Right atrium auricular region (tissue), 2 donors: ENCODE measurements at regions not wholly inside any gene's neighbourhood (a gene's known extent, or its start where the extent isn't known, plus 50 kb on each side); places are given as distances from the start of the nearest gene placed in this dataset.

ENCODE experiments used
- DNase-seq: peaks from one replicate; pipeline ENCODE4 v3.0.0-alpha.2; 2019; ENCODE audit warnings: low spot score
- H3K27ac ChIP-seq, 2 donors: fragments of 200-600 bp; sonication (generic); 1 replicate in 1 of 2; 2 replicates in 1 of 2; pipeline ENCODE4 v1.5.1; 2016 to 2019
- H3K27me3 ChIP-seq, 2 donors: fragments of 200-600 bp; sonication (generic); one replicate each; pipeline versions ENCODE4 v1.5.1 to v1.6.0; 2017 to 2019
- H3K36me3 ChIP-seq: fragments of 200-600 bp; sonication (generic); one replicate; pipeline ENCODE4 v1.5.1; 2016
- H3K4me1 ChIP-seq, 2 donors: fragments of 200-600 bp; sonication (generic); one replicate each; pipeline versions ENCODE4 v1.5.1 to v1.6.0; 2017 to 2019
- H3K4me3 ChIP-seq, 2 donors: fragments of 200-600 bp; sonication (generic); 1 replicate in 1 of 2; 2 replicates in 1 of 2; pipeline ENCODE4 v1.5.1; 2017 to 2019; ENCODE audit warnings: mild to moderate bottlenecking in 1 of 2, moderate library complexity in 1 of 2
- H3K9me3 ChIP-seq, 2 donors: fragments of 200-600 bp; sonication (generic); one replicate each; pipeline ENCODE4 v1.5.1; 2019
- CTCF ChIP-seq, 2 donors: fragments of 200-600 bp; sonication (generic); IDR thresholded peaks; one replicate each; pipeline ENCODE4 v1.5.1; 2019; ENCODE audit warnings: antibody characterized with exemption in 2 of 2

GRCh38 chr4:188818300-188818699, 679.1 kb downstream of the TRIML1 start:
- TF ChIP-seq CTCF (IDR thresholded peaks at IDR 0.05), result no peak
- Histone ChIP-seq H3K27ac (no peak overlapping the region), H3K4me3 (no peak overlapping the region), H3K36me3 (no peaks in the 10 kb centered on the region), H3K27me3 (no peaks in the 10 kb centered on the region), H3K4me1 (no peaks in the 10 kb centered on the region), H3K9me3 (peaks cover 0 to 8% of the 10 kb centered on the region in 2 donors)
- DNase-seq, result no peak

GRCh38 chr4:188819233-188819632, 680.0 kb downstream of the TRIML1 start:
- Histone ChIP-seq H3K36me3 (no peaks in the 10 kb centered on the region), H3K27ac (no peak overlapping the region), H3K27me3 (no peaks in the 10 kb centered on the region), H3K9me3 (peaks cover 0 to 4% of the 10 kb centered on the region in 2 donors), H3K4me3 (no peak overlapping the region), H3K4me1 (no peaks in the 10 kb centered on the region)
- no peak for DNase-seq
- TF ChIP-seq CTCF (IDR thresholded peaks at IDR 0.05), result no peak

GRCh38 chr4:188821500-188821899, 682.3 kb downstream of the TRIML1 start:
- H3K4me3 ChIP-seq, result no peak overlapping the region
- TF ChIP-seq CTCF (IDR thresholded peaks at IDR 0.05), result no peak
- H3K27me3 ChIP-seq, result no peaks in the 10 kb centered on the region
- no peak overlapping the region for H3K27ac ChIP-seq
- no peaks in the 10 kb centered on the region for H3K9me3 ChIP-seq
- no peaks in the 10 kb centered on the region for H3K4me1 ChIP-seq
- H3K36me3 ChIP-seq, result no peaks in the 10 kb centered on the region
- DNase-seq, result no peak

GRCh38 chr4:188822698-188823097, 683.5 kb downstream of the TRIML1 start:
- H3K4me1 ChIP-seq, result no peaks in the 10 kb centered on the region
- no peaks in the 10 kb centered on the region for H3K9me3 ChIP-seq
- no peak for DNase-seq
- no peaks in the 10 kb centered on the region for H3K36me3 ChIP-seq
- H3K27me3 ChIP-seq, result no peaks in the 10 kb centered on the region
- H3K27ac ChIP-seq, result no peak overlapping the region
- no peak overlapping the region for H3K4me3 ChIP-seq
- no peak for TF ChIP-seq CTCF (IDR thresholded peaks at IDR 0.05)

- no peaks in the 10 kb centered on the region for H3K27me3 ChIP-seq
- no peak overlapping the region for H3K27ac ChIP-seq
- H3K4me3 ChIP-seq, result no peak overlapping the region
- H3K4me1 ChIP-seq, result no peaks in the 10 kb centered on the region
- no peaks in the 10 kb centered on the region for H3K36me3 ChIP-seq
- H3K9me3 ChIP-seq, result no peaks in the 10 kb centered on the region
- TF ChIP-seq CTCF (IDR thresholded peaks at IDR 0.05), result no peak
- DNase-seq, result no peak
These were observed 685.3 kb downstream of the TRIML1 start for GRCh38 chr4:188824553-188824952.

GRCh38 chr4:188826393-188826792, 687.2 kb downstream of the TRIML1 start:
- no peak overlapping the region for H3K27ac ChIP-seq
- H3K9me3 ChIP-seq, result no peaks in the 10 kb centered on the region
- no peaks in the 10 kb centered on the region for H3K4me1 ChIP-seq
- TF ChIP-seq CTCF (IDR thresholded peaks at IDR 0.05), result no peak
- no peaks in the 10 kb centered on the region for H3K36me3 ChIP-seq
- no peak overlapping the region for H3K4me3 ChIP-seq
- H3K27me3 ChIP-seq, result no peaks in the 10 kb centered on the region
- no peak for DNase-seq
